ENCODE measurements at regions not wholly inside any gene's neighbourhood (a gene's known extent, or its start where the extent isn't known, plus 50 kb on each side); places are given as distances from the start of the nearest gene placed in this dataset.

DNA sequence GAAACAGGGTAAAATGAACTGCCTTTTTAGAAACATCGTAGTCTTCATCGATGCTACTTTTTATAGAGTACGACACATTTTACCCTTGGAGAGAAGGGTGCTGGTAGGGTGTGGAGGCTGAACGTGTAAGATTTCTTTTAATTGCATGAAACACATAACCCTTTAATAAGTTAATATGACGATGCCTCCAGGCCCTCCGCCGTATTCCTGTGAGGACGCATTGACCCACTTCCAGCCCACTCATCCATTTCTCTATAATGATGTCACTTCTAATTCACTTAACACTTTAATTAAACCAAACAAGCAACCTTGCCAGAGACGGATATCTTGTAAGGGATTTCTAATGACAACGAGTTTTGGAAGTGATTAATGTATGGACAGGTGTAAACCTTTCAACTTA is 158.7 kb downstream of the IRX2 start:
- intact Hi-C loops (cut with DNase I, micrococcal nuclease): no loop called here
- H3K4me3 ChIP-seq: no peak overlapping the region
- no peak for DNase-seq
- peaks cover 15% of the 10 kb centered on the region for H3K9me3 ChIP-seq
- no peaks in the 10 kb centered on the region for H3K4me1 ChIP-seq (ENCODE audit: low read depth)
- no peaks in the 10 kb centered on the region for H3K36me3 ChIP-seq (ENCODE audit: low read depth)
- TF ChIP-seq, protein P1, sequence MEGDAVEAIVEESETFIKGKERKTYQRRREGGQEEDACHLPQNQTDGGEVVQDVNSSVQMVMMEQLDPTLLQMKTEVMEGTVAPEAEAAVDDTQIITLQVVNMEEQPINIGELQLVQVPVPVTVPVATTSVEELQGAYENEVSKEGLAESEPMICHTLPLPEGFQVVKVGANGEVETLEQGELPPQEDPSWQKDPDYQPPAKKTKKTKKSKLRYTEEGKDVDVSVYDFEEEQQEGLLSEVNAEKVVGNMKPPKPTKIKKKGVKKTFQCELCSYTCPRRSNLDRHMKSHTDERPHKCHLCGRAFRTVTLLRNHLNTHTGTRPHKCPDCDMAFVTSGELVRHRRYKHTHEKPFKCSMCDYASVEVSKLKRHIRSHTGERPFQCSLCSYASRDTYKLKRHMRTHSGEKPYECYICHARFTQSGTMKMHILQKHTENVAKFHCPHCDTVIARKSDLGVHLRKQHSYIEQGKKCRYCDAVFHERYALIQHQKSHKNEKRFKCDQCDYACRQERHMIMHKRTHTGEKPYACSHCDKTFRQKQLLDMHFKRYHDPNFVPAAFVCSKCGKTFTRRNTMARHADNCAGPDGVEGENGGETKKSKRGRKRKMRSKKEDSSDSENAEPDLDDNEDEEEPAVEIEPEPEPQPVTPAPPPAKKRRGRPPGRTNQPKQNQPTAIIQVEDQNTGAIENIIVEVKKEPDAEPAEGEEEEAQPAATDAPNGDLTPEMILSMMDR (IDR thresholded peaks at IDR 0.05): no peak
- ATAC-seq: no peak

GRCh38 chr5:2591777-2592453 is 159.6 kb downstream of the IRX2 start:
- ATAC-seq (no peak), DNase-seq (no peak)
- intact Hi-C loops (cut with DNase I, micrococcal nuclease): no loop called here
- TF ChIP-seq, protein P1 (IDR thresholded peaks at IDR 0.05): no peak
- Histone ChIP-seq H3K4me1 (ENCODE audit: low read depth) (no peaks in the 10 kb centered on the region), H3K36me3 (ENCODE audit: low read depth) (no peaks in the 10 kb centered on the region), H3K4me3 (no peak overlapping the region), H3K9me3 (peaks cover 23% of the 10 kb centered on the region)

DNA sequence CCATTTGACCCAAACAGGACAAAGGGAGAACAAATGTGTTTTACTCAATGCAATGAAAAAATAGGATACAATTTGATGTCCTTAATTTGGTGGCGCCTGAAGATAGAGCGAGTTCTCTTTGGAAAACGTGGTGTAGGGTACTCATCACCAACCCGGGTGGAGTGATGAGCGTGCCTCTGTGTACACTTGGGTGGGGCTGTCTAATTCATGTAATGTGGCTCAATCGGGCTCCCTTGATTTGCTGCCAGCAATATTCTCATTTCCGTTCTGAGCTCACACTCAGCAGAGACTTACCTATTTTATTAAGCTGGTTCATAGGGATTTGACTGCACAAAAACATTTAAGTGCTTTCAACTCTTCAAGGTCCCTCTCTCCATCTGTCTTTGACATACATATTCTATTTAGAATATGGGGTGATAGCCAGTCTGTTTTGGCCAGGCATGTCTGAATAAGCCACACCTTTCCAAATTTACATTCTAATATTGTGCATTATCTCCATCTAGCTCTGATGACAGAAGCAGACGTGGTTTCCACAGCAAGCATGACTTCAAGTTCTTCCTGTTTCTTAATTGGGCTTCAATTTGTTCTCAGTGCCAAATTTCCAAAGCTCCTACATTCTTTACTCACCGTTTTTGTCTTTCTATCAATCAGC is 162.5 kb downstream of the IRX2 start:
- intact Hi-C loops (cut with DNase I, micrococcal nuclease): no loop called here
- TF ChIP-seq, protein P1 (IDR thresholded peaks at IDR 0.05): no peak
- Histone ChIP-seq H3K36me3 (ENCODE audit: low read depth) (no peaks in the 10 kb centered on the region), H3K4me3 (no peak overlapping the region), H3K9me3 (peaks cover 33% of the 10 kb centered on the region), H3K4me1 (ENCODE audit: low read depth) (no peaks in the 10 kb centered on the region)
- no peak for ATAC-seq
- DNase-seq: no peak

- ATAC-seq (no peak), DNase-seq (no peak)
- Histone ChIP-seq H3K36me3 (ENCODE audit: low read depth) (no peaks in the 10 kb centered on the region), H3K9me3 (peaks cover 37% of the 10 kb centered on the region), H3K4me1 (ENCODE audit: low read depth) (no peaks in the 10 kb centered on the region), H3K4me3 (no peak overlapping the region)
- TF ChIP-seq, protein P1 (IDR thresholded peaks at IDR 0.05): no peak
- intact Hi-C loops (cut with DNase I, micrococcal nuclease): no loop called here
Measured at GRCh38 chr5:2587189-2588031, 164.1 kb downstream of the IRX2 start.

- no peaks in the 10 kb centered on the region for H3K36me3 ChIP-seq (ENCODE audit: low read depth)
- intact Hi-C loops (cut with DNase I, micrococcal nuclease): no loop called here
- no peaks in the 10 kb centered on the region for H3K4me1 ChIP-seq (ENCODE audit: low read depth)
- DNase-seq: no peak
- no peak overlapping the region for H3K4me3 ChIP-seq
- H3K9me3 ChIP-seq: peaks cover 41% of the 10 kb centered on the region
- TF ChIP-seq, protein P1 (IDR thresholded peaks at IDR 0.05): no peak
- ATAC-seq: no peak
Measured at GRCh38 chr5:2586016-2586715, 165.3 kb downstream of the IRX2 start.

All from mucosa of descending colon (tissue), 3 donors.